WTC11 (cell line): ENCODE measurements at regions not wholly inside any gene's neighbourhood (a gene's known extent, or its start where the extent isn't known, plus 50 kb on each side); places are given as distances from the start of the nearest gene placed in this dataset.

Source experiments
- ATAC-seq: fragments of 200-7000 bp; cut with Tn5 transposase; 2 replicates; pipeline ENCODE4 v1.10.0; 2021; ENCODE audit warnings: mild to moderate bottlenecking, moderate library complexity
- CTCF ChIA-PET: fragments of 300-600 bp; sonication (Branson Sonifier 250); formaldehyde crosslinking; loops from one replicate; lab custom pipeline; 2021; ENCODE audit warnings: antibody characterized with exemption; lab: Charles Lee
- POLR2A ChIA-PET: fragments of 350-600 bp; sonication (Branson Sonifier 250); formaldehyde crosslinking; loops from one replicate; lab custom pipeline; 2021; ENCODE audit warnings: antibody characterized with exemption; lab: Charles Lee
- DNase-seq: peaks from one replicate; pipeline ENCODE4 v3.0.0; 2021; ENCODE audit warnings: low spot score
- H3K27ac Mint-ChIP-seq: 2 replicates; pipeline ENCODE4 v1.8.0; 2021; ENCODE audit warnings: mixed read lengths
- H3K27me3 Mint-ChIP-seq: 2 replicates; pipeline ENCODE4 v1.8.0; 2021; ENCODE audit warnings: low read depth, mild to moderate bottlenecking, moderate library complexity, mixed read lengths
- H3K36me3 Mint-ChIP-seq: 2 replicates; pipeline ENCODE4 v1.8.0; 2021; ENCODE audit warnings: mixed read lengths
- H3K4me1 Mint-ChIP-seq: 2 replicates; pipeline ENCODE4 v1.8.0; 2022; ENCODE audit warnings: mixed read lengths
- H3K4me3 Mint-ChIP-seq: 2 replicates; pipeline ENCODE4 v1.8.0; 2021; ENCODE audit warnings: mild to moderate bottlenecking, moderate library complexity, mixed read lengths
- H3K9me3 Mint-ChIP-seq: 2 replicates; pipeline ENCODE4 v1.8.0; 2021; ENCODE audit warnings: mixed read lengths
- ATF1 ChIP-seq: sonication (generic); formaldehyde crosslinking; IDR thresholded peaks from 2 replicates; pipeline ENCODE4 v1.8.1; 2023; ENCODE audit warnings: mild to moderate bottlenecking, moderate library complexity, missing genetic modification reagents
- ATF3 ChIP-seq: sonication (generic); formaldehyde crosslinking; conservative IDR thresholded peaks from 2 replicates; pipeline ENCODE4 v1.8.1; 2022; ENCODE audit warnings: mild to moderate bottlenecking, missing genetic modification reagents
- CBFB ChIP-seq: sonication (generic); formaldehyde crosslinking; IDR thresholded peaks from 2 replicates; pipeline ENCODE4 v1.8.1; 2022; ENCODE audit warnings: mild to moderate bottlenecking, low read depth, missing genetic modification reagents
- CREB1 ChIP-seq: sonication (generic); formaldehyde crosslinking; IDR thresholded peaks from 2 replicates; pipeline ENCODE4 v1.8.0; 2023; ENCODE audit warnings: mild to moderate bottlenecking, missing genetic modification reagents
- CREM ChIP-seq: sonication (generic); formaldehyde crosslinking; IDR thresholded peaks from 2 replicates; pipeline ENCODE4 v1.8.1; 2022; ENCODE audit warnings: mild to moderate bottlenecking, missing genetic modification reagents, moderate library complexity
- CTCF ChIP-seq: fragments of 200-600 bp; IDR thresholded peaks from 2 replicates; pipeline ENCODE4 v1.8.0; 2022; ENCODE audit warnings: antibody characterized with exemption
- E2F5 ChIP-seq: sonication (generic); formaldehyde crosslinking; IDR thresholded peaks from 2 replicates; pipeline ENCODE4 v1.8.1; 2022; ENCODE audit warnings: mild to moderate bottlenecking, moderate library complexity, missing genetic modification reagents
- GABPB1 ChIP-seq: sonication (generic); formaldehyde crosslinking; IDR thresholded peaks from 2 replicates; pipeline ENCODE4 v1.8.1; 2023; ENCODE audit warnings: mild to moderate bottlenecking, missing genetic modification reagents
- HMGA2 ChIP-seq: fragments of 250-450 bp; sonication (Bioruptor Pico); IDR thresholded peaks from 2 replicates; pipeline ENCODE4 v1.4.0; 2021; ENCODE audit warnings: mild to moderate bottlenecking, moderate library complexity
- HMGXB4 ChIP-seq: sonication (generic); formaldehyde crosslinking; IDR thresholded peaks from 2 replicates; pipeline ENCODE4 v1.8.1; 2023; ENCODE audit warnings: mild to moderate bottlenecking, moderate library complexity, missing genetic modification reagents
- IRF2 ChIP-seq: sonication (generic); formaldehyde crosslinking; IDR thresholded peaks from 2 replicates; pipeline ENCODE4 v1.8.0; 2022; ENCODE audit warnings: low read depth, missing genetic modification reagents, borderline replicate concordance
- KAT7 ChIP-seq: sonication (generic); formaldehyde crosslinking; IDR thresholded peaks from 2 replicates; pipeline ENCODE4 v1.8.1; 2023; ENCODE audit warnings: missing genetic modification reagents, mild to moderate bottlenecking, borderline replicate concordance
- MAX ChIP-seq: sonication (generic); formaldehyde crosslinking; IDR thresholded peaks from 2 replicates; pipeline ENCODE4 v1.8.0; 2022; ENCODE audit warnings: mild to moderate bottlenecking, missing genetic modification reagents
- MXD4 ChIP-seq: fragments of 250-450 bp; sonication (Bioruptor Pico); IDR thresholded peaks from 2 replicates; pipeline ENCODE4 v1.8.0; 2021; ENCODE audit warnings: mild to moderate bottlenecking, moderate library complexity, borderline replicate concordance
- NR2C2 ChIP-seq: sonication (generic); formaldehyde crosslinking; IDR thresholded peaks from 2 replicates; pipeline ENCODE4 v1.8.0; 2022; ENCODE audit warnings: mild to moderate bottlenecking, missing genetic modification reagents
- RELA ChIP-seq: sonication (generic); formaldehyde crosslinking; IDR thresholded peaks from 2 replicates; pipeline ENCODE4 v1.8.1; 2022; ENCODE audit warnings: missing genetic modification reagents, mild to moderate bottlenecking, borderline replicate concordance
- SMAD4 ChIP-seq: sonication (generic); formaldehyde crosslinking; IDR thresholded peaks from 2 replicates; pipeline ENCODE4 v1.8.0; 2022; ENCODE audit warnings: mild to moderate bottlenecking, missing genetic modification reagents
- SP1 ChIP-seq: sonication (generic); formaldehyde crosslinking; conservative IDR thresholded peaks from 2 replicates; pipeline ENCODE4 v1.8.1; 2022; ENCODE audit warnings: missing genetic modification reagents
- TCF7 ChIP-seq: sonication (generic); formaldehyde crosslinking; IDR thresholded peaks from 2 replicates; pipeline ENCODE4 v1.8.0; 2022; ENCODE audit warnings: mild to moderate bottlenecking, low read depth, missing genetic modification reagents, moderate library complexity
- TEAD1 ChIP-seq: sonication (generic); formaldehyde crosslinking; IDR thresholded peaks from 2 replicates; pipeline ENCODE4 v1.8.0; 2022; ENCODE audit warnings: mild to moderate bottlenecking, missing genetic modification reagents
- ZNF219 ChIP-seq: sonication (generic); formaldehyde crosslinking; IDR thresholded peaks from 2 replicates; pipeline ENCODE4 v1.8.0; 2023; ENCODE audit warnings: missing genetic modification reagents, mild to moderate bottlenecking, borderline replicate concordance
- ZNF232 ChIP-seq: sonication (generic); formaldehyde crosslinking; IDR thresholded peaks from 2 replicates; pipeline ENCODE4 v1.8.0; 2022; ENCODE audit warnings: mild to moderate bottlenecking, missing genetic modification reagents
- ZNF263 ChIP-seq: sonication (generic); formaldehyde crosslinking; IDR thresholded peaks from 2 replicates; pipeline ENCODE4 v1.8.1; 2022; ENCODE audit warnings: low read depth, mild to moderate bottlenecking, moderate library complexity, missing genetic modification reagents
- ZNF317 ChIP-seq: sonication (generic); formaldehyde crosslinking; IDR thresholded peaks from 2 replicates; pipeline ENCODE4 v1.8.1; 2023; ENCODE audit warnings: low read depth, mild to moderate bottlenecking, moderate library complexity, missing genetic modification reagents, borderline replicate concordance
- ZNF671 ChIP-seq: fragments of 250-450 bp; sonication (Bioruptor Pico); IDR thresholded peaks from 2 replicates; pipeline ENCODE4 v1.8.0; 2021; ENCODE audit warnings: mild to moderate bottlenecking

- no peak for TF ChIP-seq KAT7 (CRISPR knock-in tag)
- TF ChIP-seq MAX (CRISPR knock-in tag), result no peak
- TF ChIP-seq ZNF263 (CRISPR knock-in tag), result no peak
These were observed 107.9 kb upstream of the DLX2 start (continued) for GRCh38 chr2:172210599-172210998.

- no peak for TF ChIP-seq ZNF317 (CRISPR knock-in tag)
- TF ChIP-seq ZNF232 (CRISPR knock-in tag), result no peak
- no peak for TF ChIP-seq KAT7 (CRISPR knock-in tag)
- TF ChIP-seq SMAD4 (CRISPR knock-in tag), result no peak
- no peak for TF ChIP-seq IRF2 (CRISPR knock-in tag)
- ChIA-PET POLR2A (no interaction called here), CTCF (interaction anchor here (1.1 kb wide), 1 partner anchor 10 kb away, joined by 3 read pairs; no protein-coding TSS in a partner anchor)
- Mint-ChIP-seq H3K36me3 (no peaks in the 10 kb centered on the region), H3K9me3 (no peaks in the 10 kb centered on the region), H3K4me1 (peaks cover 36% of the 10 kb centered on the region), H3K27ac (no peak overlapping the region), H3K27me3 (no peaks in the 10 kb centered on the region; the same call in none of the 2 replicates), H3K4me3 (no peak overlapping the region)
- ATAC-seq (no peak), DNase-seq (no peak)
These were observed 108.8 kb upstream of the DLX2 start for GRCh38 chr2:172211512-172211911.

GRCh38 chr2:172213116-172213860 is 110.6 kb upstream of the DLX2 start:
- no peak for TF ChIP-seq TCF7
- no peak for TF ChIP-seq E2F5
- no peak for TF ChIP-seq NR2C2 (CRISPR knock-in tag)
- TF ChIP-seq GABPB1 (CRISPR knock-in tag), result no peak
- TF ChIP-seq ZNF671, result no peak
- TF ChIP-seq CREM (CRISPR knock-in tag), result no peak
- TF ChIP-seq SMAD4 (CRISPR knock-in tag), result no peak
- TF ChIP-seq HMGA2, result no peak
- no peak for TF ChIP-seq RELA (CRISPR knock-in tag)
- TF ChIP-seq ZNF219, result no peak
- TF ChIP-seq CBFB, result no peak
- no peak for TF ChIP-seq MXD4
- no peak for TF ChIP-seq MAX (CRISPR knock-in tag)
- no peak for TF ChIP-seq SP1 (CRISPR knock-in tag)
- TF ChIP-seq HMGXB4 (CRISPR knock-in tag), result no peak
- no peak for TF ChIP-seq ATF1 (CRISPR knock-in tag)
- no peak for TF ChIP-seq TEAD1 (CRISPR knock-in tag)
- TF ChIP-seq CREB1 (CRISPR knock-in tag), result no peak
- TF ChIP-seq ATF3 (CRISPR knock-in tag), result no peak
- no peak for TF ChIP-seq CTCF
- Mint-ChIP-seq H3K9me3 (no peaks in the 10 kb centered on the region), H3K27me3 (no peaks in the 10 kb centered on the region; the same call in none of the 2 replicates), H3K27ac (no peak overlapping the region), H3K36me3 (no peaks in the 10 kb centered on the region), H3K4me3 (no peak overlapping the region), H3K4me1 (peaks cover 36% of the 10 kb centered on the region)
- ChIA-PET POLR2A (no interaction called here), CTCF (no interaction called here)
- ATAC-seq (no peak), DNase-seq (no peak)
